NOMO-1 treated with dmso at 0.1 percent for 144 hours (cell line): ENCODE measurements at regions not wholly inside any gene's neighbourhood (a gene's known extent, or its start where the extent isn't known, plus 50 kb on each side); places are given as distances from the start of the nearest gene placed in this dataset.

Experiments used
- DNase-seq: peaks from one replicate; lab custom pipeline; 2025; ENCODE audit not compliant: unreplicated experiment; lab: John Stamatoyannopoulos, UW

DNA sequence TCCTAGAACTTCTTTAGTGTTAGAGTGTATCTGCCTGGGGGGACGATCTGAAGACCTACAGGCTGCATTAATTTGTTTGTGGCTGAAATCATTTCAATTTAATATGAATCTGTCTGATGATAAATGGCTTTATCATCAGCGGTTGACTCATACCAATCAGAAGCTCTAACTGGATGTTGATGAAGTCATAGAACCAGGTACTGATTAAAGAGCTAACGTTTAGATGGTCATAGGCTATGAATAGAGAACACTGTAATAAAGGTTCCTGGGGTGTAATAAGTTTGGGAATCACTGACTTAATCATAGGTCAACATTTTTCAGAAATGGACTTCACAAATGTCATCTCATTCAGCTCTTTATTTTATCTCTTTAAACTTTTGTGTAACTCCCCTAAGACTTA lies 329.9 kb downstream of the MSX2 start:
- no peak for DNase-seq

DNA sequence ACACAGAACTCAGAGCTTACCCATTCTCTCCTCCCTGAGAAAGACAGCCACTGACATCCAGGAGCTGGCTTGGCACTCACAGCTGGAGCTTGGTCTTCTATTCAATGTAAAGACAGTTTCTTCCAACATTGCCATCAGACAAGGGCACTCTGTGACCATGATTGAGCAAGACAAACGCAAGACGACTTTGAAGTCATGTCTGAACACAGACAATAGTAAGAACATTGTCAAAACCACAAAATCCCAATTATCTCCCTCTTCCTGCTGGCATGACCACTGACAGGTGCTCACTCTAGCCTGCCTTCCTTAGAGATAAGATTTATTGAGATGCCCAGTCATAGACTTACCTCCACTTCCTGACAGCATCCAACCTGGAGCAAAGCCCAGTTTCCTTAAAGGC lies 328.0 kb downstream of the MSX2 start:
- no peak for DNase-seq

DNA sequence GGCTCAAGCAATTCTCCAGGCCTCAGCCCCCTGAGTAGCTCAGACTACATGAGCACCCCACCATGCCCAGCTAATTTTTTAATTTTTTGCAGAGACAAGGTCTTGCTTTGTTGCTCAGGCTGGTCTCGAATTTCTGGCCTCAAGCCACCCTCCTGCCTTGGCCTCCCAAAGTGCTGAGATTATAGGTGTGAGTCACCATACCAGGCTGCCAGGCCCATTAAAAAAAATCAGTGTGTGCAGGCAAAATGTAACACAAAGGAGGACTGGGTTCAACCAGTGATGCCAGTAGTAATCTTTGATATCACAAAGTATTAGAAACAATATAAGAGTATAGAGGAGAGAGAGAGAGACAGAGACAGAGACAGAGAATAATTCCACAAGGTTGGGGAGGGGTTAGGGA lies 322.7 kb downstream of the MSX2 start:
- DNase-seq: no peak

DNA sequence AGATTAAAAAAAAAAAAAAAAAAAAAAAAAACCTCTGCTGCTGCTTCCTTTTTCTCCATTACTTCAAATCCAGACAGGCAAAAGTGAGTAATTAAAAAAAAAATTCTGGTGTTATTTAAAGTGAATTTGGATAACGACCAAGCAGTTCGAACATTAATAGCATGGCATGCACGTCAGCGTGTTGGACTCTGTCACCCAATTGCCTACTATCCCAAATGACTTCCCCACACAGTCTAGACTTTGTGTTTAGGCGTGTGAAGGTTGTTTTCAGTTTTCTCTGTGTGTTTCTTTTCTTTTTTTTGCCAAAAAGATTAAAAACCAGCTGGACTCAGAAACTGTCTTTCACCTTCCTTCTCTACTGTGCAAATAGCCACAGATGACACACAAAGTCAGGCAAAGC lies 321.4 kb downstream of the MSX2 start:
- DNase-seq: no peak

DNA sequence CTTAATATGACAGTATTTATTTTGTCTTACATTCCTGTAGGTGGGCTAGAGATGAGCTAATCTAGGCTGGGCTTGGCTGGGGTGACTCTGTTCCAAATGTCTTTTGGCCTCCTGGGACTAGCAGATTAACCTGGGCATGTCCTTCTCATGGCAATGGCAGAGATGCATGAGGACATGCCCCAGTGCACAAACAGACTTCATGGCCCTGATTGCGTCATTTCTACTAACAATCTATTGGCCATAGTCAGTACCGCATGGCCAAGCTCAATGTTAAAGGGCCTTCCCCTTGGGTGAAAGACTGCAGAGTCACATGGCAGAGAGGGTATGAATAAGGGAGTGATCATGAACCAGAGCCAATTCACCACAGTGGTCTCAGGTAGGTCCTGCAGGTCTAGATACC lies 313.4 kb downstream of the MSX2 start:
- DNase-seq: no peak

DNA sequence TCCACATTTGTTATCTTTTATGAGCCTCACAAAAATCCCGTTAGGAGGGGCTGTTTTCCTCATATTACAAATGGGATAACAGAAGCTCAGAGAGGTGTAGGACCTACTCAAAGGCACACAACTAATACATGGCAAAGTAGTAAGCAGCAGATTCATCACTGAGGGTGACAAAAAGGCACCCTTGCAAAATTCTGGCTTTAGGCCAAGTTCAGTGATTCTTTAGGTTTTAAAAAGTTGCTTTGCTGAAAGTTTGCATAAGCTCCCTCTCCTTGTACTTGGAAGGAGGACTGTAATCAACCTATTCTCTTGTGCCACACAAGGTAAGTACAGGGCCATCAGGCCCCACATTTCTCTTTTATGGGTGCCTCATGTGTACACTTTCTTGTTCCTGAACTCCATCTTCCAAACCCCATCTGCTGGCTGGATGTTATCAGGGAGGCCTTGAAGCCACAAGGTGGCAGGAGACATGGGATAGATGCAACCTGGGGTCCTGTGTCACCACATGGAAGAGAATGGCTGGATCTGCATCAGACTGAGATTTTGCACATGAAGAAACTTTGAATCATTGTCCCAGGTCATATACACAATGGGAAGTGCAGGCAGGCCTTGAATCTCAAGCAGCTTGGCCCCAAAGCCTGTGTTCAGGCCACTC lies 311.6 kb downstream of the MSX2 start:
- DNase-seq: no peak

DNA sequence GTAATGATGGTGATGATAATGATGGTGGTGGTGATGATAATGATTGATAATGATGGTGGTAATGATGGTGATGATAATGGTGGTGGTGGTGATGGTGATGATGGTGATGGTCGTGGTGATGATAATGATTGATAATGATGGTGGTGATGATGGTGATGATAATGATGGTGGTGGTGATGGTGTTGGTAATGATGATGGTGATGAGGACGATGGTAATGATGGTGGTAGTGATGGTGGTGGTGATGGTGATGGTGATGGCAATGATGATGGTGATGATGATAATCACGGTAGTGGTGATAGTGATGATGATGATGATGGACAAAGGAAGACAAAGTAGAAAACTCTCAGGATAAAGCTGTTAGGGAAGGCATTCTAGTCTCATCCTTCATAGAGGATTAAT lies 310.5 kb downstream of the MSX2 start:
- DNase-seq: no peak

DNA sequence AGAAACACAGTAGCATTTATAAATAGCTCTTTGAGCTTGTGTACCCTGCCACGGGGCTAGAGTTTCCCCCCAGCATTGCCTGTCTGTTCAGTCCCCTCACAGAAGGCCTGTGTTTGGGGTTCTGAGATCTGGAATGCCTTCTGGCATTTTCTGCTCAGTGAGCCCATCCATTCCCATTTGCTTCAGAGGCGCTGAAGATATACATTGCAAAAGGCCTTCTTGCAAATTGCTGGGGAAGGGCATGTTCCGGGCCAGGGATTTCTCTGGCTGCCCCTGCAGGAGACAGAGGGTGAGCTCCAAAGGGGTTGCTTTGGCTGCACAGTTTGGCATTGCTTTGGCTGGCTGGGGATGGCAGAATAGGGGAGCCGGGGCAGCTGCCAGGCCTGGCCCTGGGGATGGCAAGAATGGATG lies 308.4 kb downstream of the MSX2 start:
- DNase-seq: no peak

DNA sequence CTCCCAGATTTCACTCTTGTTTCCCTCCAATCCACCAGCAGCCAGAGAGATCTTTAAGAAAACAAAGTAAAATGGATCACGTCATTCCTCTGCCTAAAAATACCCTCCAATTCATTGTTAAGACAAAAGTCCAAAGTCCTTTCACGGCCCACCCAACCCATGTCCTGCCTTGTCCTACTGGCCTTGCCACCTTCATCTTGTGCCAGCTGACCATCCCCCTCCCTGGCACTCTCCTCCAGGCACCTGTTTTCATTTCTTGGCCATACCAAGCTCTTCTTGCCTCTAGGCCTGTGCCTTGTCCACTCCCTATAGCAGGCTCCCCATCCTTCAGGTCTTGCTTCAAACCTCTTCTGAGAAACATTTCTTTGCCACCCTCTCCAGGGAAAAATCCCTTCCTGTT lies 307.6 kb downstream of the MSX2 start:
- DNase-seq: no peak

DNA sequence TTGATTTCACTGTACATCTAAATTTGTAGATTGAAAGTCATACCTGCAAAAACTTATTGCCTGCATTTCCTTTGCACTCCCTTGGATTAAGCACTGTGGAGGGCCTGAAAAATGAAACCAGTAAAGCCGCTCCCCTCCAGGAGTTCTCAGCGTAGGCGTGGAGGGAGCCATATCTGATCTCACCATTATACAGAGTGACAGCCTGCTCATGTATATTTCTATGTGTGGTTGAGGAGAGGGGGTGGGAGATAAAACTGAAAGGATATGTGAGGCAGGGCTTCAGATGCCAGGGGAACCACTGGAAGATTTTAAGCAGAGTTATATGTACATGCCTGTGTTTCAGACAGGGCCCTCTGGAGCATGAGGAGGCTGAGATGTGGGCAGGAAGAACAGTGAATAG lies 303.0 kb downstream of the MSX2 start:
- DNase-seq: no peak

DNA sequence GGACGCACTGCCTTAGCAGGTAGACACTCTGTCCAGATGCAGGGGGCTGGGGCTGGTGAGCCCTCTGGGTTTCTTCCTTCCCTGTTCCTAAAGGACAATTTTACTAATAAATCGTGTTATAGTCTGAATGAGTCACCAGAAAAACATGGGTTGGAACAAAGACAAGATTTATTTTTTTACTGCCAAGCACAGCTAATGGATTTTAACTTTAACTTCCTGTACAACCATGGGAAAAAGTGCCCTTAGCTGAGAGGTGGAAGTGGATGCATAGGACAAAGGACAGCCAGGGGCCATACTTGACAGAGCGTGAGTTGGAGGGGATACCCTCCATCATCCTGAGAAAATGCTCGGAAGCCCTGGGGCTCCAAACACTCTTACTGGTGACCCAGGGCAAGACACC lies 300.7 kb downstream of the MSX2 start:
- no peak for DNase-seq

DNA sequence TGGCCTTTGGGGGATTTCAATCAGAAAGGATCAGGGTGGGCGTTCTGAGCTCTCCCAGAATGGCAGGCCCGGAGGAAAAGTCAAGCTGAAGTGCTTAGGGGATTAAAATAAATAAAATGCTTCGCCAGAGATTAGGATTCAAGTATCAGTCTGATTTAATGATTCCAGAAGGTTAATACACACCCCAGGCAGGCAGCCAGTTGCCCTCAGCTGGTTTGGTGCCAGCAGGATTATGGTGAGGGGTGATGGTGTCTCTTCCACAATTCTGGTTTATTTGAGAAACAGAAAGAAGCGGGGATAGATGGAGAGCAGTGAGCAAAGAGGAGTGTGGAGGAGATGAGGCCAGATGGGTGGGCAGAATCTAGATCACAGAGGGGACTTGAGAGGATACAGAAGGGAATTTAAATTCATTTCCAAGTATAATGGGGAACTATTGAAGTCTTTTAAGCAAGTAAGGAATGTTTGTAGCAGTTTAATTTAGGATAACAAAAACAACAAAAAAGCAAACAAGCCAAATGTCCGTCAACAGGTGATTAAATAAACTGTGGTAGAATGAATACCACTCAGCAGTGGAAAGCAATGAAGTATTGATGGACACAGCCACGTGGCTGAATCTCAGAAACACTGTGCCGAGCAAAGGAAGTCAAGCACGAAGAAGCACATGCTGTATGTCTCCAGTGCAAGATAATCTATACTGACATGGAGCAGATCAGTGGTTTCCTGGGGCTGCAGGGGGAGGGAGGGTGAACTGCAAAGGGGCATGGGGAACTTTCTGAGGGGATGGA lies 297.7 kb downstream of the MSX2 start:
- DNase-seq: no peak

DNA sequence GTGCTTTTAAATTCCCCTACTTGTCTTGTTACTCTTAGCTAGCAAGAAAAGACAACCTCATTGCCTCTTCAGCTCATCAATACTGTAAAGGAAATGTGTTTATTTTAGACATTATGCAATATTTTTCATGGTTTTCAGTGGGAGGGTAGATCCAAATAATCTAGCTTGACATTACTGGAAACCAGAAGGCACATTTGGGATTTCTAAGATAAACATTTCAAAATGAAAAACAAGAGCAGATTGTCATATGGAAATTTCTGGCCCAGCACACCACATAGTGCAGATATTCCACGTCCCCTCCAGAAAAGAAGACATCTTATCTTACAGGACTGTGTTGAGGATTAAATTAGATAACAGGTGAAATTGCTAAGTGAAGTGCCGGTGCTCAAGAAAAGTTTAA lies 296.9 kb downstream of the MSX2 start:
- no peak for DNase-seq

DNA sequence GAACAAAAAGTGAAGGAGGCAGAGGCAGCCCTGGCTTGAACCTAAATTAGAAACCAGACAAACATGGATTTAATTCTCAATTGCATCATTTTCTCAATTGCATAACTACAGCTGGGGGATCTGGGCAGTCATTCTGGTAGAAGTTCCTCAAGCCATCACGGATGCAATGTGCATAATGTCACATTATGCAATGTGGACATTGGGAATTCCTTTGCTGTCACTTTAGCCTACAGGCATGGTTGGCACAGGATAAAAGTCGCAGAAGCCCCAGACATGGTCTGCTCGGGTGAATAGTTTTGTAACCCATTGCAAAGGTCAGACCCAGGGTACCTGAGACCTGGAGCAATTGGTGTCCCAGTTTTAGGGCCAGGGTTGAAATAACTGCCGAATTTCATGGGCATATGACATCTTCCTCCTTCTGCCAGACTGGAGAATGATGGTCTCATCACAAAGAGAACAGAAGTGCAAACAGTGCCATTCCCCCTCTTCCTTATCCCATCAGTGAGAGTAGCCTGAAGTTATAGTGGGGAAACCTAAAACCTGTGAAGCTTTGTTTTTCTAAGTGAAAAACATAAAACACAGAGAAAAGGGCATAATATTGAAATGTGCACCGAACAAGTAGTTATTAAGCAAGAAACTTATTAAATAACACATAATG lies 290.8 kb downstream of the MSX2 start:
- DNase-seq: no peak

DNA sequence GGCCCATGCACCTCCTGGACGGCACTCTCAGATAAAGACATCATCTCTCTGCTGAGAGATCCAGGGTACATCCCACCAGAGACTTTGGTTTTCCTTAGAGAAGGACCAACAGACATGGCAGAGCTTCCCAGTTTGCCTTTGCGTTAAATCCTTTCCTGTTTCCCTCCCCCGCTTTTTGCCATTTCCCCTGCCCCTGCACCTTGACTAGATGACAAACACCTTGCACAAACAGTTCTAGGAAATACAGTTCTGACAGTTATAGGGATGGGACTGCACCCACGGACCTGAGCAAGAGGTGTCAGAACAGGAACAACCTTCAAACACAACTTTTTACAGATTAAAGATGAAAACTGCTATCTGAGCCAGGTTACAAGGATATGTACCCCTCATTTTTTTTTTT lies 288.9 kb downstream of the MSX2 start:
- DNase-seq: no peak

DNA sequence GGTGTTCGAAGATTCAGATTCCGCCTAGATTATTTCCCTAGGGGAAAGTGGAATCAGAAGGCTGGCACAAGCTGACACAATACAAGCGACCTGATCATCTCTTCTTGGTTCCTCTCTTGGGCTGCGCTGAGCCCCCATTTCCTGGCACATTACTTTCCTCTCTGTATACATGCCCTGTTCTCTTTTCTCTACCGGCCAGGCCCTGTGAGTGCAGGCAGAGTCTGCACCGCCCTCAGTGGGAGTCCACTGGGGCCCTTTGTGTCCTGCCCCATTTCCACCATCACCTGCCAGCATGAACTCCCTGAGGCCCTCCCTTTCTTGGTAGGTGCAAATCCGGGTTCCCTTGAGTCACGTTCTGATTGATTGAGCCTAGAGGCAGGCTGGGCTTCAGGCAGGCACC lies 287.9 kb downstream of the MSX2 start:
- DNase-seq: no peak

DNA sequence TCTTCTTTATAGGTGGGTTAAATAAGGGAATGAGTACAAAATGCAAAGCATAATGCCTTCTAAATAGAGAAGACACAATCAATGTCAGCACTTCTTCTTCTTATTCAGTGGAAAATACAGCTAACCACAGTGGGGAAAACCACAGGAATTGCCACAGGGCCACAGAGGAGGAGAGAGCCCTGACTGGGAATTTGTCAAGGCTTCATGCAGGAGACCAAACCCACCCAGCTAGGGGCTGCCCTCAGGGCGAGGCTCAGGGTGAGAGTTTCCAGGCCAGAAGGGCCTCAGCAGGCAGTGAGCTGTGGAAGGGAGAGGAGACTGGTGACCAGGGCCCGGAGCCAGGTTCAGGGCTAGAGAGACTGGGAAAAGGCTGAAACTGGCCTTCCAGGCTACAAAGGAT lies 279.1 kb downstream of the MSX2 start:
- no peak for DNase-seq

DNA sequence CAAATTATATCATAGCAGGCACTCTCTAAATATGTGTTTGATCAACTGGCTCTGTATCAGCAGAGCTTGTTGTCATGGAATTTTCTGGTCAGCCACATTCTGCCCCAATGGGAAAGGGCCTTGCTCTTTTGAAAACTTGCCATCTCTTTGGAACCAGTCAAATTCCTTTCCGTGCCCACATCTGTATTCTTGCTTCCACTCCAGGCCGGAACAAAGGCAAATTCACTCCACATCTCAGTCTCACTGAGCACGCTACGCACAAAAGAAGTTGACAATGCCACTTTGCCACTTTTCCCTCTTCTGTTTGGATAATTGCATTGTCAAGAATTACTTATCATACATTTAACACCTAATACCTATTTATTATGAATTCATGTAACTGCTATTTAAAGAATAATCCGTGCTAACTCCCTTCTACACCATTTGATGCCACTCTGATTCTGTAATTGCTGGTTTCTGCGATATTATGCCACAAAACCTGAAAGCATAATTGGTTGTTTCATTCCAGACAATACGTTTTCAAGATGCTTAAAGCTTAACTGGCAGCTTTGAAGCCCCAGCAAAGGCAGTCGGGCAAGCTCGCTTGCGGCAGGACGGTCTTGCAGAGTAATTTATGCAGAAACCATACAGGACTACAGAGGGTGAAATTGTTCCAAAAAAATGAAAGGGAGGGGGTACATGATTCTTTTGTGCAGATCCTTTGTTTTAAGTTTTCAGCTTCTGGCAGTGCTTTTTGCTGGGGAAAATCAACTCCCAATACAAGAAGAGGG lies 277.7 kb downstream of the MSX2 start:
- no peak for DNase-seq

DNA sequence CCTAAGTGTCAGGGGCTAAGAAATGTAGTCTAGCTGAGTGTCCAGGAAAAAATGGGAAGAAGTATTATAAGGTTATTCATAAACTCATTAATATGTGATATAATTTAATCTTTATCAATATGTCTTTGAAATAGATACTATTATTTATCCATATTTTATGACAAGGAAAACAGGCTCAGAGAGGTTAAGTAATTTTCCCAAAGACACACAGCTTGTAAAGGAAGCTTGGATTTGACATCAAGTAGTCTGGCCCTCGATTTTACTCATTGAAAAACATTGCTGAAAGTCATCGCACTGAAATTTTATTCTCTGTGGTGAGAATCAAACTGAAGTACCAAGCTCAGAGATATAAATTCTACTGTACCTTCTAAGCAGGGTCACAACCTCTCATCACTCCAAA lies 276.9 kb downstream of the MSX2 start:
- no peak for DNase-seq

DNA sequence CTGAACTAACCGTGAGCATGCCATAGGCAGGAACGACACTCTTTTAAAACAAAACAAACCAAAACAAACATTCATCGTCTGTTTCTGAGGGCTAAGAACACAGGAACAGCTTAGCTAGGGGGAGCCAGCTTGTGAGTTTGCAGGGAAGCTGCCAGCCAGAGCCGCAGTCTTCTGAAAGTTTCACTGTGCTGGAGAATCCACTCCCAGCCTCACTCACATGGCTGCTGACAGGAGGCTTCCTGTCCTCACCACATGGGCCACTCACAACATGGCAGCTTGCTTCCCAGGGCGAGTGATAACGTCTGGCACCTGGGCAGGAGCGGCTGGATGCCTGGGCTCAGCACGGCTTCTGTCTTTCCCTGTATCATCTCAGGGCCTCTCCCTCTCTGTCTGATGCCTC lies 275.2 kb downstream of the MSX2 start:
- DNase-seq: no peak

DNA sequence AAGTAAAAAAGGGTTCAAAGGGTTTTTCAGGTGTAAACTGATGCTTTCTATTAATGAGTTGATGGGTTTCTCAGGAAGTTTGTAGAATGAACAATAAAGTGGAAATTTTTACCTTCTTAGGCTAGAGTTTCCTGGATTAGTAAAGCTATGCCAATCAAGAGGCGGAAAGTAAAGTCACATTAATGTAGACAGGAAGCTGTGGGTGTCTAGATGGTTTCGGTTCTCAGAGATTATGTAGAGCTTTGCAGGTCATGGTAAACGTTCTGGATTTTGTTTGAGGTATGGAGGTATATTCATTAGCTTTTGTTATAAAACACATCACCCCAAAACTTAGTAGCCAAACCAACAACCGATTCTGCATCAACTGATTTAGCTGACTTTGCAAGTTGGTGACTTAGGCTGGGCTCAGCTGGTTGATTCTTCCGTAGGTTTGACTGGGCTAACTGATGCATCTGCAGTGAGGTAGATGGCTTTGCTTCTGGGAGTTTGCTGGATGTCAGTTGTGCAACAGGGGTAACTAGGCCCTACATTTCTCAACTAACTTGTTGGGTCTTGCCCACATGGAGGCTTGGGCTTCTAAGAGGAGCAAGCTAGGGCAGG lies 273.8 kb downstream of the MSX2 start:
- DNase-seq: no peak
